DMS53 treated with DMSO at 0.1 percent for 48 hours (cell line): ENCODE measurements at regions not wholly inside any gene's neighbourhood (a gene's known extent, or its start where the extent isn't known, plus 50 kb on each side); places are given as distances from the start of the nearest gene placed in this dataset.
A peak's percentile ranks its signal among the peaks of the same experiment; 100 is the strongest.
"Not testable (repeated sequence)": the region's sequence is repeated elsewhere in the genome, so short reads cannot be mapped to it uniquely, and the experiment has no call there.

Source experiments
- DNase-seq: peaks from one replicate; lab custom pipeline; 2025; ENCODE audit not compliant: unreplicated experiment; lab: John Stamatoyannopoulos, UW

- no peak for DNase-seq
These were observed 1582.3 kb downstream of the EFNA5 start for GRCh38 chr5:106088462-106088861.

DNA sequence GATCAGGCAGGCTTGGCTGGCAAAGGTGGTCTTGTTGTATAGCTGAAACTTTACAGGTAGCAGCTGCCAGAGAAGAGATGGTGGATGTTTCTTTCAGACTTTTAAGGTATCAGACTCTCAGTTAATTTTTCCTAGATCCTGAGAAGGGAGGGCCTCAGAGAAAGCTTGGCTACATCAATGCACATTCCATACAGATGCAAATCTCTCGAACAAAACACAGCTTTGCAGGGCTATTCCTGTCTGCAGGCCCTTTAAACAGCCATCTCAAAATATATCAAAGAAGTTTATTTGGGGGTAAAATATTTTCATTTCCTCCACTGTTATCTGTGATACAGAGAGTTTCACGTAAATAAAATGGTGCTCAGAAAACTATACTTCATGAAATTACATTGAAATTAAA, 1584.4 kb downstream of the EFNA5 start:
- DNase-seq: no peak

DNA sequence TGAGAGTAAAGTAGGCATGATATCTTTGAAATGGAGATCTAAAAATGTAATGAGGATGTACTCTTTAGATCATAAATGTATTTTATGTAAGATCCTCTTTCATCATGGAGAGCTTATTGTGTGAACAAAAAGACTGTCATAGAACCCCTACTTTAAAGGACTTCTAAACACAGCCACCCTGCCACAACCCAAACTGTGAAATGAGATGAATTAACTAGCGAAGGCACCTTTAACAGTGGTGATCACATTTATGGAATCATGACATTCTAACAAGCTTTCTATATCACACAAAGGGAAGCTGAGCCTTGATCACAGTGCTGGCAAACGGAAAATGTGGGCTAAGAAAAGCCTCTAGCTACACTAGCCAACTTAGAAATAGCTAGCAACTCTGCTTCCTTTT, 1585.2 kb downstream of the EFNA5 start:
- DNase-seq: no peak

GRCh38 chr5:106085136-106085535, 1585.6 kb downstream of the EFNA5 start:
- DNase-seq: no peak

GRCh38 chr5:106080535-106080934, 1590.2 kb downstream of the EFNA5 start:
- DNase-seq: no peak

DNA sequence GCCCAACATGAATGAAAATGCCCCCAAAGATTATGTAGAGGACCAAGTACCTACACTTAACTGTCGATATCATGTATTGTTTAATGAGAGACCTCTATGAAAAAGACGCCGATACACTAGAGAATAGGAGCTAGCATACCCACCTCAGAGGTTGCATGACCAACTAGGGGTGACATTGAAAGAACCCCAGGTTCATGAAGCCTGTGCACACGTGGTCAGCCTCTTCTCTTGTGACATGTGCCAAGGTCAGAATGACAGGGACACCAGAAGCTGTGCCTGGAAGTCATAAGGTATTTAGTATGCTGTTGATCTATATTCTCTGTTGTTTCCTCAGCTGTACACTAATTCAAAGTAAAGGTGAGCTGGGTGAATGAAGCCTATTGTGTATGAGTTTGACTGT, 1594.1 kb downstream of the EFNA5 start:
- DNase-seq: no peak

DNA sequence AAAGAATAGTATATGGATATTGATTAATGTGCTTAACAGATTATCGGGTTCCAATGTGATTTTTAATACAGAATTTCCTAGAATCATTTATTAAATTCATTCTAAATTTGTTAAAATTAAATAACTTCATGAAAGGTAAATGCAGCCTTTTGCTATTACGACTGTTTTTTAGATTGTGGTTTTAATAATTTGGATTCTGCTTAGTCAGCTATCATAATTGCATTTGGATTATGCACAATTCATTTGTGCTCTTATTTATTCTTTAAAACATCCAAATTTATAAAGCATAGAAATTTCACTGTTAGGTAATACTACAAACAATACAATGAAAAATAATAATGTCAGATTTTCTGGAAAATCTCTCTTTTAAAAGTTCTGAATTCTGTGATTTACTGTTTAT, 1598.5 kb downstream of the EFNA5 start:
- no peak for DNase-seq

DNA sequence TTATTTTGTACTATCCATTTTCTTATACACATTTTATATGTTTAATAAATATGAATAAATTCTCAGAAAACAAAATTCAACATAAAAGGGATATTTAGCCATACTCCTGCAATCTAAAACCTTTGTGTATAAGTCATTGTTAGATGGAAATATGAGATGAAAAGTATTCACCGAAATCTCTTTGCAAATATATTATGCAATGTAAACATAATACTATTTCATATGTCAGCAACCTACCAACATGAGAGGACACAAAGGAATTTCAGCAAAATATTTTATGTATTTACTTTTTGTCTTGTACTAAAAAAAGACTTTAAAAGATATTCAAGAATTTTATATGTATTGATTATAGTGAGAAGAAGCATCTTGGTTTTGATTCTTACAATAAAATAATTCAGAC, 1623.4 kb downstream of the EFNA5 start:
- DNase-seq: peak; percentile 3

DNA sequence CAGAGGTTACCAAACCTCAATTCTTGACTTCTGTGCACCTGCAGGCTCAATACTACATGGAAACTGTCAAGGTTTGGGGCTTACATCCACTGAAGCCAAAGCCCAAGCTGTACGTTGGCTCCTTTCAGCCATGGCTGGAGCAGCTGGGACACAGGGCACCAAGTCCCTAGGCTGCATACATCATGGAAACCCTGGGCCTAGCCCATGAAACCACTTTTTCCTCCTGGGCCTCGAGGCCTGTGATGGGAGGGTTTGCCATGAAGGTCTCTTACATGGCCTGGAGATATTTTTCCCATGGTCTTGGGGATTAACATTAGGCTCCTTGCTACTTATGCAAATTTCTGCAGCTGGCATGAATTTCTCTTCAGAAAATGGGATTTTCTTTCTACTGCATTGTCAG, 1638.7 kb downstream of the EFNA5 start:
- DNase-seq: not testable (repeated sequence)

DNA sequence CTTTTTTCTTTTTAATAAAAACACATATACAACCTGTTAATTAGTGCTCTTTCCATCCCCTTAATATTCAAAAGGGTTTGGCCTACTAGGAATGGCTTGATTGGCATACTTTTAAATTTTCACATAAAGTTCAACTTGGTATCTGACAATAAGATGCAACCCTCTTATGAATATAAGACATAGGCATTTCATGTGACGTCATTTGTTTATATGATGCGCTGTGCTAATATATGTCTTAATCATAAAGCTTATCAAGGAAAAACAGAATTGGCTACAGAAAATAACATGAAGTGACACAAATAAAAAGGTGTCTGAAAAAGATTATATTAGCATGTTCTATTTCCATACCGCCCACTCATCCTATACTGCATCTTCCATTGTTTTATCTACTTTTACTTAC, 1642.4 kb downstream of the EFNA5 start:
- no peak for DNase-seq

DNA sequence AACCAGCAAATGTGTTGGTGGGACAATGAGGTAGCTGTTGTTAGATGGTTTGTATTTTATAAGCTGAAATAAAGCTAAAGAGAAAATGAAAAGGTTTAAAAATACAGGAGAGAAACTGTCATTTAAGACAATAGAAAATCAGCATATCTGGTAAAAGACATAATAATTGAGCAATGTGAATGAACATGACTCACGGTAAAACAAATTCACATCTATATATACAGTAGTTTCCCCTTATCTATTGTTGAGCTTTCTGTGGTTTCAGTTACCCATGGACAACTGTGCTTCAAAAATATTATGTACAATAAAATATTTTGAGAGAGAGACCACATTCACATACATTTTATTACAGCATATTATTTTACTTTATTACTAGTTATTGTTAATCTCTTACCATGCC, 1649.8 kb downstream of the EFNA5 start:
- DNase-seq: no peak

- no peak for DNase-seq
These were observed 1651.5 kb downstream of the EFNA5 start for GRCh38 chr5:106019261-106019660.

DNA sequence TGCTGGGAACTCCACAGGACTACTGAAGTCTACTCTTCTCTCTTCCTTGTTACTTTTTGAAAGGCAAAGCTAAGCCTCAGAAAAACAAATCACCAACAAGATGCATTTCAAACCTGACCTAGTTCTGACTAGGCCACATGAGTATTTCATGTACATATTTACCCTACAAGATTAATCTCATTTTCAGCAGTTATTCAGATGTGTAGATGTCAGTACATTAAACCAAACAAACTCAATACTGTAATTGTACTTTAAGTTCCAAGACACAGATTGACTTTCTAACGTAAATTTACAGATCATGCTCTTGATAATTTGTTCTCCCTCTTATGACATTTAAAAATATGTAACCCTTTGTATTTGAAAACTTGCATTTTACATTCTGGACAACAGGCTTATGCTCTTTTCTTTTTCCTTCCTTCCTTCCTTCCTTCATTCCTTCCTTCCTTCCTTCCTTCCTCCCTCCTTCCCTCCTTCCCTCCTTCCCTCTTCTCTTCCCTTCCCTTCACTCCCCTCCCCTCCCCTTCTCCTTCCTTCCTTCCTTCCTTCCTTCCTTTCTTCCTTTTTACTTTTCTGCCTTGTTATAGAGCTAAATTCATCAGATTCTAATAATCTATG, 1653.4 kb downstream of the EFNA5 start:
- no peak for DNase-seq

DNA sequence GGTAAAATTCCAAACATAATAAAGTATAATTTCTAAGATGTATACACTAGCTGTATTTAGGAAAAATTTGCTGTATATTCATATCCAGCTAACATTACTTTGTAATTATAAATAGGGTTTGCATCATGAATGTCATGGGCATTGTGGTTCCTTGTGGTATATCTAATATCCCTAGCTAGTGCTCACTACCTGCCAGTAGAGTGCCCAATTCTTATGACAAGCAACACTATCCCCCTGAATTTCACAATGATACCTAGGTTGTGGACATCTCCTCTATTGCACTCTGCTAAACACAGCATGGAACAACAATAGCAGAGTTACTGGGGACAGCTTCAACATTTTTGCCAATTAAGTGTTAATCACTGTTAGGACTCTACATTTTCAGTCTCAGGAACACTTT, 1656.5 kb downstream of the EFNA5 start:
- no peak for DNase-seq

GRCh38 chr5:106006242-106006641, 1664.5 kb downstream of the EFNA5 start:
- no peak for DNase-seq

DNA sequence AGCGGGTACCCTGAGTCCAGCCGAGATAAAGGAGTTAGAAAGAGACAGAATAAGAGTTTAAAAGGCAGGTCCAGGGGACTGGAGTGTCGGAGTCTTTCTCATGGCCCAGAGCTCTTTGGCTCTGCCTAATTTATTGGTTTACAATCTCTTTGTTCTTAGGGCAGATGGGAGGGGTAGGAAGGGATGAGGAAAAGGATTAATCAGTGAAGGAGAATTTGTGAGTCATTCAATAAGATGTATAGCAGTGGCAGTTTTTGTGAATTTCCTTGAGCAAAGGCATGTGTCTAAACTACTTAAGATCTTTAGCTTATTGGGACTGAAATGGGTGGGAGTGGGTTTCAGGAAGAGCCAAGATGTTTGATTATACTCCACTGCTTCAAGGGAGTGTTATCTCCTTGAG, 1671.7 kb downstream of the EFNA5 start:
- not testable (repeated sequence) for DNase-seq

- no peak for DNase-seq
These were observed 1677.7 kb downstream of the EFNA5 start for GRCh38 chr5:105993027-105993426.

- no peak for DNase-seq
These were observed 1688.2 kb downstream of the EFNA5 start for GRCh38 chr5:105982526-105982925.

GRCh38 chr5:105978011-105978410, 1692.7 kb downstream of the EFNA5 start:
- DNase-seq: no peak

- DNase-seq: no peak
These were observed 1693.6 kb downstream of the EFNA5 start for GRCh38 chr5:105977163-105977562.

GRCh38 chr5:105970919-105971318, 1699.8 kb downstream of the EFNA5 start:
- no peak for DNase-seq

GRCh38 chr5:105968981-105969380, 1701.8 kb downstream of the EFNA5 start:
- no peak for DNase-seq

GRCh38 chr5:105963696-105964255, 1707.0 kb downstream of the EFNA5 start:
- no peak for DNase-seq
